ENCODE measurements at regions not wholly inside any gene's neighbourhood (a gene's known extent, or its start where the extent isn't known, plus 50 kb on each side); places are given as distances from the start of the nearest gene placed in this dataset.

DNA sequence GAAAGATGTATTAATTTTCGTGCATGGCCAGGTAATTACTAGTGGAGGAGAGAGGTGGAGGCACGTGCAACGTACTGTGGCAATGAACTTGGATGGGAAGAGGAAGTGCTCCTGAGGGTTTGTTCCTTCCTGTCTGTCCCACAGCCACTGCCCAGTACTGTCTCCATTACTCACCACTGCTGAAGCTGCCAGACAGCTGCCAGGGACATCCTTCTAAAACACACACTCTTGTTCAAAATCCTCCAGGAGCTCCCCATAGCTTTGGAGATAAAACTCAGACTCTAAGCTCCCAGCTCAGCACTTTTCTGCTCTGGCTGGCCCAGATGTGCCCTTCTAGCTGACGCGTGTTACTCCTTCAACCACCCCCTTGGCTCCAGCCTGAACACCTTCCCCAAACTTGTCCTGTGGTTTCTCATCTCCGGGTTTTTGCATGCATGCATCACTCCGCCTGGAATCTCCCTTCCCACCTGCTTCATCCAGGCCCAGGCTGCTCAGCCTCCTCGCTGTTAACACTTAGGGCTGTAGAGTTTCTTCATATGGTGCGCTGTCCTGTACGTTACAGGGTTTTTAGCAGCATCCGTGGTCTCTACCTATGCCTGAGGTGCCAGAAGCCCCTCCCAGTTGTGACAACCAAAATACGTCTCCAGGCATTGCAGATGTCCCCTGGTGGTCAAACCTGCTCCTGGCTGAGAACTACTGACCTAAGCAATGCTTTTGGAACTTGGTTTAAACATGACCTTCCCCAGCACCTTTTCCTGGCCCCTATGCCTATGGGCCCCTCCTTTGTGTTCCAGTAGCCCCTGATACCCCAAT lies 69.5 kb downstream of the C11orf91 start:
- H3K9ac ChIP-seq: no peak overlapping the region
- peak; percentile 24 for DNase-seq

DNA sequence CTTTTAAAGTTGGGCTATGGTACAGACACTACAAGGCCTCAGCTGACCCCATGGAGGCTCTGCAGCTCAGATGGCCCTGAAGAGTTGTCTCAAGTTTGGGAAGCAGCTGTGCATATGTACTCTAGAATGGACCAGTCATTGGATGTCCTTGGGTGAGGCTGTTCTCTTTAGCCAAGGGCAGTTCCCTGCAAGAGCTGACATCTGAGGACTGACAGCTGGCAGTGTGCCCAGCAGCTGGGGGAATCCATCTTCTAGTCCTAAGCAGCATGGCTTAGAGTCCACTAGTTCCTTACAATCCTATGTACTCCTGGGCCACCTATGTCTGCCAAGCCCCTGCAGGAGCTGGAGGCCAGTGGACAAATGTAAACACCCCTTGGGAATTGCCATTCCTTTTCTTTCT lies 76.5 kb downstream of the C11orf91 start:
- H3K4me1 ChIP-seq (ENCODE audit: insufficient read depth): peaks cover 21% of the 10 kb centered on the region
- in situ Hi-C loops (cut with MboI): no loop called here
- H3K27ac ChIP-seq: no peak overlapping the region
- no peak overlapping the region for H3K4me3 ChIP-seq
- no peak overlapping the region for H3K4me2 ChIP-seq (ENCODE audit: unreplicated experiment)
- H2AFZ ChIP-seq: no peak overlapping the region
- H3F3A ChIP-seq (ENCODE audit: insufficient read depth): peaks cover 28% of the 10 kb centered on the region
- DNase-seq: no peak
- no peaks in the 10 kb centered on the region for H4K20me1 ChIP-seq (ENCODE audit: insufficient read depth)
- no peaks in the 10 kb centered on the region for H3K27me3 ChIP-seq (replicated peaks; ENCODE audit: insufficient read depth)
- H3K9me3 ChIP-seq (ENCODE audit: low read depth): no peaks in the 10 kb centered on the region
- H3K9ac ChIP-seq: no peak overlapping the region
- no peaks in the 10 kb centered on the region for H3K9me2 ChIP-seq (ENCODE audit: insufficient read depth)
- no peaks in the 10 kb centered on the region for H3K79me2 ChIP-seq (ENCODE audit: insufficient read depth)
- TF ChIP-seq EZH2phosphoT487 (IDR thresholded peaks at IDR 0.05; ENCODE audit: insufficient read depth, low read depth) (no peak), EZH2 (IDR thresholded peaks at IDR 0.05; ENCODE audit: insufficient read depth, poor library complexity, severe bottlenecking) (no peak)
- no peaks in the 10 kb centered on the region for H3K36me3 ChIP-seq (ENCODE audit: low read depth)

More for the DNA sequence above, 69.5 kb downstream of the C11orf91 start:
- Histone ChIP-seq H3K9me3 (ENCODE audit: low read depth) (no peaks in the 10 kb centered on the region), H4K20me1 (ENCODE audit: insufficient read depth) (no peaks in the 10 kb centered on the region), H3F3A (ENCODE audit: insufficient read depth) (peaks cover 50% of the 10 kb centered on the region), H2AFZ (no peak overlapping the region), H3K27ac (no peak overlapping the region), H3K4me1 (ENCODE audit: insufficient read depth) (peaks cover 42% of the 10 kb centered on the region), H3K4me2 (ENCODE audit: unreplicated experiment) (no peak overlapping the region), H3K36me3 (ENCODE audit: low read depth) (no peaks in the 10 kb centered on the region), H3K27me3 (replicated peaks; ENCODE audit: insufficient read depth) (no peaks in the 10 kb centered on the region), H3K4me3 (no peak overlapping the region), H3K9me2 (ENCODE audit: insufficient read depth) (no peaks in the 10 kb centered on the region), H3K79me2 (ENCODE audit: insufficient read depth) (no peaks in the 10 kb centered on the region)
- TF ChIP-seq EZH2 (IDR thresholded peaks at IDR 0.05; ENCODE audit: insufficient read depth, poor library complexity, severe bottlenecking) (no peak), EZH2phosphoT487 (IDR thresholded peaks at IDR 0.05; ENCODE audit: insufficient read depth, low read depth) (no peak)
- 84 to 87% methylated on average over 12 of the region's 12 CpGs for WGBS, 2 experiments (ENCODE audit: low coverage in 1 of 2, low lambda C conversion rate in 2 of 2, missing lambda C conversion rate in 2 of 2)
- in situ Hi-C loops (cut with MboI): no loop called here

DNA sequence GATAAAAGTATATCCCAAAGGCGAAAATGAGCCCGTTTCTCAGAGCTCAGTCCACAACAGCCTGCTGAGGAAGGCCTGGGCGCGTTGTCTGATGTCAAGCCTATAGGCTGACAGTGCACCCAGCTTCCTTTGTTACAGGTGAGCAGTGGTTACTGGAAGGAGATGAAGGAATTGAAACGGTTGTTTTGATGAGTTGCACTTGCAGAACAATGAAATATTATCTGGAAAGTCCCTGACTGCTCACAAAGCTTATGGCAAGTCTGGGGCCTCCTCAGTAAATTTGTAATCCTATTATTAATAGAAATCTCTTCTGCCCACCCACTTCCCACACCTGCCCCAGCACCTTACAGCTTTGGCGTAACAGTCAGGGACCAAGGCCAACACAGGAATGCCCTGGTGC lies 77.8 kb downstream of the C11orf91 start:
- Histone ChIP-seq H3K4me3 (no peak overlapping the region), H3F3A (ENCODE audit: insufficient read depth) (peaks cover 28% of the 10 kb centered on the region), H2AFZ (no peak overlapping the region), H3K4me2 (ENCODE audit: unreplicated experiment) (no peak overlapping the region), H3K36me3 (ENCODE audit: low read depth) (no peaks in the 10 kb centered on the region), H3K27me3 (replicated peaks; ENCODE audit: insufficient read depth) (no peaks in the 10 kb centered on the region), H3K9me2 (ENCODE audit: insufficient read depth) (no peaks in the 10 kb centered on the region), H3K27ac (no peak overlapping the region), H4K20me1 (ENCODE audit: insufficient read depth) (no peaks in the 10 kb centered on the region), H3K9me3 (ENCODE audit: low read depth) (no peaks in the 10 kb centered on the region), H3K4me1 (ENCODE audit: insufficient read depth) (peaks cover 21% of the 10 kb centered on the region), H3K9ac (no peak overlapping the region), H3K79me2 (ENCODE audit: insufficient read depth) (no peaks in the 10 kb centered on the region)
- TF ChIP-seq EZH2 (IDR thresholded peaks at IDR 0.05; ENCODE audit: insufficient read depth, poor library complexity, severe bottlenecking): no peak
- TF ChIP-seq EZH2phosphoT487 (IDR thresholded peaks at IDR 0.05; ENCODE audit: insufficient read depth, low read depth): no peak
- DNase-seq: no peak
- in situ Hi-C loops (cut with MboI): no loop called here
- 82 to 87% methylated on average over 6 of the region's 6 CpGs for WGBS, 2 experiments (ENCODE audit: low coverage in 1 of 2, low lambda C conversion rate in 2 of 2, missing lambda C conversion rate in 2 of 2)

DNA sequence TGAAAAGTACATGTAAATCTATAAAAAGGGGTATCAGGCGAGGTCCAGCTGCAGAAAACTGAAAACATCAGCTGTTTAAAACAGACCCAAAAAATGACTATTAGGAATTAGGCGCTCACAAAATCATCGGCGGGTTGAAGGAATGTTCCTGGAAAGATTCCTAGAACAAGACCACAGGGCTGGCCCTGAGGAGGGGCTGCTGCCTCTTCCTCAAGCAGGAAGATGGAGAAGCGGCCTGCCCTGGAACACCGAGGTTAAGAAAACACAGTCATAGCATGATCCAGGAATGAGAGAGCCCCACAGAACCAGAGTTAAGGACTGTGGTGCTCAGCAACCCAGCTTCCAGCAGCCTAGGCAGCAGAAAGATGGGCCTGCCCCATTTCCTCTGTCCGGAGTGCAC lies 78.4 kb downstream of the C11orf91 start:
- in situ Hi-C loops (cut with MboI): no loop called here
- TF ChIP-seq EZH2 (IDR thresholded peaks at IDR 0.05; ENCODE audit: insufficient read depth, poor library complexity, severe bottlenecking) (no peak), EZH2phosphoT487 (IDR thresholded peaks at IDR 0.05; ENCODE audit: insufficient read depth, low read depth) (no peak)
- Histone ChIP-seq H3K79me2 (ENCODE audit: insufficient read depth) (no peaks in the 10 kb centered on the region), H3K36me3 (ENCODE audit: low read depth) (no peaks in the 10 kb centered on the region), H4K20me1 (ENCODE audit: insufficient read depth) (no peaks in the 10 kb centered on the region), H3K9me3 (ENCODE audit: low read depth) (no peaks in the 10 kb centered on the region), H3K9ac (no peak overlapping the region), H3K9me2 (ENCODE audit: insufficient read depth) (no peaks in the 10 kb centered on the region), H3F3A (ENCODE audit: insufficient read depth) (peaks cover 28% of the 10 kb centered on the region), H3K4me2 (ENCODE audit: unreplicated experiment) (no peak overlapping the region), H3K4me1 (ENCODE audit: insufficient read depth) (peaks cover 21% of the 10 kb centered on the region), H3K27me3 (replicated peaks; ENCODE audit: insufficient read depth) (no peaks in the 10 kb centered on the region), H2AFZ (peak overlapping the region; percentile 13; the same call in 1 of the 2 replicates), H3K4me3 (no peak overlapping the region), H3K27ac (no peak overlapping the region; the same call in 1 of the 2 replicates)
- peak; percentile 55 for DNase-seq
- WGBS, 2 experiments (ENCODE audit: low coverage in 1 of 2, low lambda C conversion rate in 2 of 2, missing lambda C conversion rate in 2 of 2): 35 to 38% methylated on average over 7 of the region's 7 CpGs

Data from GM23248 (cell line).